ENCODE measurements at regions not wholly inside any gene's neighbourhood (a gene's known extent, or its start where the extent isn't known, plus 50 kb on each side); places are given as distances from the start of the nearest gene placed in this dataset.

DNA sequence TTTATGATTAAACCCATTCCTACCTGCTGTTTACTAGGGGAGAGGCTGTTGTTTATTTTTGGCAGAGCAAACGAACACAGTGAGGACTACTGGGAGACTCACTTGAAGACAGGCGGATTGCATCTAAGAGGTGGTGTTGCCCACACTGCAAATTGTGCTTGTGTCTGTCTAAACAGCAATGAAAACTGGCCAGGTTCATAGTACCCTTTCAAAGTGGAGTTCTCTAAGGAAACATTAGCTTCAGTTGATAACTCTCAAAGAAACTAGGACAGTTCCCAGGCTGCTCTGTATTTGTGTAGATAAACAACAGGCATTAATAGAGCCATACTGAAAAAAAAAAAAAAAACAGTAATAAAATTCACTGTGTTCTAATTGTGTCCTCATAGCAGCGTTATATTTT is 466.0 kb upstream of the RGS6 start:
- TF ChIP-seq, protein P1, sequence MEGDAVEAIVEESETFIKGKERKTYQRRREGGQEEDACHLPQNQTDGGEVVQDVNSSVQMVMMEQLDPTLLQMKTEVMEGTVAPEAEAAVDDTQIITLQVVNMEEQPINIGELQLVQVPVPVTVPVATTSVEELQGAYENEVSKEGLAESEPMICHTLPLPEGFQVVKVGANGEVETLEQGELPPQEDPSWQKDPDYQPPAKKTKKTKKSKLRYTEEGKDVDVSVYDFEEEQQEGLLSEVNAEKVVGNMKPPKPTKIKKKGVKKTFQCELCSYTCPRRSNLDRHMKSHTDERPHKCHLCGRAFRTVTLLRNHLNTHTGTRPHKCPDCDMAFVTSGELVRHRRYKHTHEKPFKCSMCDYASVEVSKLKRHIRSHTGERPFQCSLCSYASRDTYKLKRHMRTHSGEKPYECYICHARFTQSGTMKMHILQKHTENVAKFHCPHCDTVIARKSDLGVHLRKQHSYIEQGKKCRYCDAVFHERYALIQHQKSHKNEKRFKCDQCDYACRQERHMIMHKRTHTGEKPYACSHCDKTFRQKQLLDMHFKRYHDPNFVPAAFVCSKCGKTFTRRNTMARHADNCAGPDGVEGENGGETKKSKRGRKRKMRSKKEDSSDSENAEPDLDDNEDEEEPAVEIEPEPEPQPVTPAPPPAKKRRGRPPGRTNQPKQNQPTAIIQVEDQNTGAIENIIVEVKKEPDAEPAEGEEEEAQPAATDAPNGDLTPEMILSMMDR (conservative IDR thresholded peaks at IDR 0.05) = no peak
- no peak for DNase-seq (ENCODE audit: low read depth, low spot score)
- Mint-ChIP-seq H3K4me1 (no peaks in the 10 kb centered on the region), H3K9me3 (peaks cover 12% of the 10 kb centered on the region), H3K36me3 (ENCODE audit: low read depth) (peaks cover 26% of the 10 kb centered on the region), H3K27ac (ENCODE audit: unreplicated experiment) (no peak overlapping the region), H3K4me3 (no peak overlapping the region), H3K27me3 (ENCODE audit: low read depth) (no peaks in the 10 kb centered on the region)

DNA sequence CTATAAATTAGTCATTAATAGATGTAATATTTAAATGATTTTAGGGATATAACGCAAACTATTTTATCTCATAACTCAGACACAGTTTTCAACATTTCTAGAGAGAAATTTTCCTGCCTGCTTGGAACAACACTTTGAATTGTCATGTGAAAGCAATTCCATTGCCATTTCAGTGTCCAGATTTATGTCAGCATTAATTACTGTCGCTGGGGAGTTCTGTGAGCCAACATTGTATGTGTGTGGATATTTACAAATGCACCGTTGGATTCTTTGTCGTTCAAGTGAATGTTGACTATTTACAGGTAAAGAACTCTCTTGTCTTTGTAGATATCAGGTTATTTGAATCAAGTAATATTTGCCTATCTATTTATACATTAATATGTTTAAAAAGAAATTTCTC is 465.3 kb upstream of the RGS6 start:
- Mint-ChIP-seq H3K27me3 (ENCODE audit: low read depth) (no peaks in the 10 kb centered on the region), H3K4me3 (no peak overlapping the region), H3K9me3 (peaks cover 9% of the 10 kb centered on the region), H3K4me1 (no peaks in the 10 kb centered on the region), H3K36me3 (ENCODE audit: low read depth) (peaks cover 20% of the 10 kb centered on the region), H3K27ac (ENCODE audit: unreplicated experiment) (no peak overlapping the region)
- no peak for DNase-seq (ENCODE audit: low read depth, low spot score)
- TF ChIP-seq, protein P1 (conservative IDR thresholded peaks at IDR 0.05) = no peak

DNA sequence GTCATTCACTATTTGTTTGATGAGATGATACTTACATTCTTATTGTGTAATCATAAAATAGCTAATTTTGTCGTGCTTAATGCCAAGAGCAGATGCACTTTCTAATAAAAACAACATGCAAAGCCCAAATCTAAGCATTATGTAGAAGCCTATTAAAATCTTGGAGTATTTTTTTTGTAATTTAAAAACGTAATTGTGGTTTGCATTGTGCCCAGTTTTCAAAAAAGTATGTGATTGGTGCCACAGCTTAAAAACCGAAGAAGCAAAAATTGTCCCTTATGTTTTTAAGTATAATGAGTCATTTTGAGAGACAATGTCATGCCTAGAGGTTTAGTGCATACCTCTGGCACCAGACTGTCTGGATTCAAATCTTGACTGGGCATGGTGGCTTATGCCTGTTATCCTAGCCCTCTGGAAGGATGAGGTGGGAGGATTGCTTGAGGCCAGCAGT is 464.8 kb upstream of the RGS6 start:
- no peak overlapping the region for H3K4me3 Mint-ChIP-seq
- H3K27ac Mint-ChIP-seq (ENCODE audit: unreplicated experiment) = no peak overlapping the region
- H3K4me1 Mint-ChIP-seq = no peaks in the 10 kb centered on the region
- TF ChIP-seq, protein P1 (conservative IDR thresholded peaks at IDR 0.05) = no peak
- no peaks in the 10 kb centered on the region for H3K27me3 Mint-ChIP-seq (ENCODE audit: low read depth)
- DNase-seq (ENCODE audit: low read depth, low spot score) = no peak
- peaks cover 9% of the 10 kb centered on the region for H3K9me3 Mint-ChIP-seq
- H3K36me3 Mint-ChIP-seq (ENCODE audit: low read depth) = peaks cover 20% of the 10 kb centered on the region

DNA sequence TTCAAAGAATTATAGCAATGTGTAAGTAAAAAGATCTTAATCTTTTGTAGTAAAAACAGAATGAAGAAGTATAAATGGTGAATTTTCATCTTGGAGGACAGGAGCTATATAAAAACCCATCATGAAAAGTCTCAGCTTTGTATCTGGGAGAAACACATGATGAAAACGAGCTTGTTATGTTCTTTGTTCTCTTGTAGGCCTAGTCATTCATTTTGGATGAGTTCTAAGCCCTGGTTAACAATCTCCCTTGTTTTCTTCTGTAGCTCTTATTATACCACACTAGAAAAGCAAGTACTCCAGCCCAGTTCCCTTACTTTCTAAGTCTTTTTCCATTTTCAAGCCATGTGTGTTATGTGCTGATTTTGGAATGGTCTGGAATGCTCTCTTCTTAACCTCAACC is 463.5 kb upstream of the RGS6 start:
- no peak overlapping the region for H3K4me3 Mint-ChIP-seq
- H3K27me3 Mint-ChIP-seq (ENCODE audit: low read depth) = no peaks in the 10 kb centered on the region
- no peak overlapping the region for H3K27ac Mint-ChIP-seq (ENCODE audit: unreplicated experiment)
- TF ChIP-seq, protein P1 (conservative IDR thresholded peaks at IDR 0.05) = no peak
- peaks cover 5% of the 10 kb centered on the region for H3K9me3 Mint-ChIP-seq
- H3K4me1 Mint-ChIP-seq = no peaks in the 10 kb centered on the region
- peaks cover 13% of the 10 kb centered on the region for H3K36me3 Mint-ChIP-seq (ENCODE audit: low read depth)
- DNase-seq (ENCODE audit: low read depth, low spot score) = no peak

DNA sequence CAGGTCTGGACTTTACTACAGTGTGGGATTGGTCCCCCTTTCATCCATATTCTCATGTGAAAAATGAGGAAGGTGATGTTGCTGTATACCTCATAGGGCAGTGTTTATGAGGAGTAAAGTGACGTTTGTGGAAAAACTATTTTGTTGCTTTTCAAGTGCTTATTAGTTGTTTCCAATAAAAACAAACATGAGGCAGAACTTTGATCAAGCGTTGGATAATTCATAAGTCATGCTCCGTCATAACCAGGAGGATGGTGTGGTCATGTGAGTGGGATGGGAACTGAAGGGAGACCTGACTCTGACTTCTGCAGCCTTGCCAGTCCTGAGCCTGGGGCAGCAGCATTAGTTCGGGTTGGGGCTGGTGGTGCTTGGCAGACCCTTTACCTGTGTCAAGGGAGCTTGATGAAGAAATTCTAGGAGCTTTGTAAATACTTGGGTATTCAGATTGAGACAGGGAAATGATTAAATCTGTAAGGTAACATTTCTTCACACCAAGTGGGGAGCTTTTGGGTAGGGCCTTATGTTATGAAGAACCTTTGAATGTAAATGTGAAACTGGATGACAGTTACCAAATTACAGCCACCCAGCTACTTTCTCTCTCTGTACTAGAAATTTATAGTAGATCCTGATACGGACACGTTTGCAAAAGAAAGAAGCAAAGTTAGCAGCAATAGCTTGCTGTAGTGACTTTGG is 462.4 kb upstream of the RGS6 start:
- H3K9me3 Mint-ChIP-seq = no peaks in the 10 kb centered on the region
- H3K27me3 Mint-ChIP-seq (ENCODE audit: low read depth) = no peaks in the 10 kb centered on the region
- no peak for DNase-seq (ENCODE audit: low read depth, low spot score)
- H3K4me3 Mint-ChIP-seq = no peak overlapping the region
- peaks cover 6% of the 10 kb centered on the region for H3K36me3 Mint-ChIP-seq (ENCODE audit: low read depth)
- no peak overlapping the region for H3K27ac Mint-ChIP-seq (ENCODE audit: unreplicated experiment)
- no peaks in the 10 kb centered on the region for H3K4me1 Mint-ChIP-seq
- TF ChIP-seq, protein P1 (conservative IDR thresholded peaks at IDR 0.05) = no peak

Measured in neural crest cell (in vitro differentiated cells).